ENCODE measurements at regions not wholly inside any gene's neighbourhood (a gene's known extent, or its start where the extent isn't known, plus 50 kb on each side); places are given as distances from the start of the nearest gene placed in this dataset.

DNA sequence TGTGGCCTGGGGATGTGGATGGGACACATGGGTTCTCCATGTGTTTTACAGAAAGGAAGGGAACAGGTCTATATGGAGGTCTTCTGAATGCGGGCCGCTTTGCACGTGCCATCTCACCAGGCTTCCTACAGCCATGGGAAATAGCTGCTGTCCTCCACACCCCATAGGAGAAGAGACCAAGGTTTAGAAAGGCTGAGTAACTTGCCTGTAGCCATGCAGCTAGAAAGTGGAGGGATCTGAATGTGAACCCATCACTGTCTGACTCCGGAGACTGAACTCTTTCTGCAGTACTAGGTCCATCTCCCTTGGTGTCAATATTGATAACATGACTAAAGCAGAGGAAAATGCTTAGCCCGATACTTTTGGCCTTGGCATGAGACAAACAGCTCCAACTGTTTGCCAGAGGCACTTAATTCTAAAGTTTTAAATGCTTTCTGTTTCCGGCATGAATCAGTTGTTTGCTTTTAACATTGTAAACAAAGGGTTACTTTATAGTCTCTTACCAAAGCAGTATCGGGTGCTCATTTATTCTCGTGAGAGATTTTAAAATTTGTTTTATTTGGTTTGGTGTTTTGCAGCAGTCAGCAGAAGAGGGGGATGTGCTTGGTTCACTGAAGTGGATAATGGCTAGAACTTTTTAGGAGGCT is 64.8 kb upstream of the LOXL4 start:
- H3K36me3 ChIP-seq: no peaks in the 10 kb centered on the region
- no peak overlapping the region for H3K9ac ChIP-seq
- TF ChIP-seq Cebpa-rat (IDR thresholded peaks at IDR 0.05): no peak
- 0 out of 2 replicates have a peak, but pooled peaks cover 8% of the 10 kb centered on the region for H3K9me3 ChIP-seq
- no peaks in the 10 kb centered on the region for H4K20me1 ChIP-seq
- no peak overlapping the region for H3K4me2 ChIP-seq
- H3K4me1 ChIP-seq: peaks cover 31% of the 10 kb centered on the region
- H3K27ac ChIP-seq: no peak overlapping the region
- H3K4me3 ChIP-seq: no peak overlapping the region
- no peaks in the 10 kb centered on the region for H3K27me3 ChIP-seq

DNA sequence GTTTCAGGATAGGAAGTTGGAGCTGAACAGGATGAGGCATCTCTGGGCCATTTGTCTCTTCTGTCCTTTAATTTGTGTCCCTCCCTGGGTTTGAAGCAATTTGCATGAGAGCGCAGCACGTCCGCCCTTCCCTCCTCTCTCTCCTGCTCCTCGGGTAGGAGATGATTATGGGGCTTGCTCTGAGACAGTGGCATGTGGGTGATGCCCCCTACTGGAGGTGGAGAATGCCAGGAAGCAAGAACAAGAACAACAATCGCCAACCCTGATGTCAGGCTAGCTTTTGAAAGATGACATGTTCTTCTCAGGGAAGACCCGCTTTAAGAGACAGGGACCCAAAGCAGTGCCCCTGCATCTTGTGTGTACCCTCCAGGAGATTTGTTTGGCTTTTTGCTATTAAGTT is 63.9 kb upstream of the LOXL4 start:
- Histone ChIP-seq H4K20me1 (no peaks in the 10 kb centered on the region), H3K4me2 (no peak overlapping the region), H3K4me1 (peaks cover 33% of the 10 kb centered on the region), H3K36me3 (no peaks in the 10 kb centered on the region), H3K27ac (no peak overlapping the region), H3K27me3 (no peaks in the 10 kb centered on the region), H3K4me3 (no peak overlapping the region), H3K9me3 (0 out of 2 replicates have a peak, but pooled peaks cover 8% of the 10 kb centered on the region), H3K9ac (no peak overlapping the region)
- TF ChIP-seq Cebpa-rat (IDR thresholded peaks at IDR 0.05): no peak

DNA sequence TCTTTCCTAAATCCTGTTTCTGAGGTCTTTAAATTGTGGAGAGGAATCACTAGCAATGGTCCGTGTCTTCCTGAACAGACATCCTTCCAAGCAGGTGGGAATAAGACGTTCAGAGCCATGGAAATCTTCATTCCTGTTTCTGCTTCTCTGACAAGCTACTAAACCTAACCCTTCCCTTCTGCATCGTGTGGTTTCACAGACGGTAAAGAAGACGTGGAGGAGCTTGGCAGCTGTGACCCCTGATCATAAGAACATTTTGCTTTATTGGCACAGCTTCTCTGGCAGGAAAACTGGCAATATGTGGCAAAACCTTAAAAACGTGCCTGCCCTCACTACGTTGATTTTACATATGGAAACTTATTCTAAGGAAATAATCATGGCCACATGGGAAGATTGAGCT is 63.0 kb upstream of the LOXL4 start:
- no peak overlapping the region for H3K9ac ChIP-seq
- peak overlapping the region; percentile 29 for H3K4me2 ChIP-seq
- H3K9me3 ChIP-seq: 0 out of 2 replicates have a peak, but pooled peaks cover 8% of the 10 kb centered on the region
- H3K36me3 ChIP-seq: no peaks in the 10 kb centered on the region
- no peaks in the 10 kb centered on the region for H3K27me3 ChIP-seq
- H4K20me1 ChIP-seq: no peaks in the 10 kb centered on the region
- H3K4me3 ChIP-seq: no peak overlapping the region
- H3K4me1 ChIP-seq: peaks cover 42% of the 10 kb centered on the region
- no peak for TF ChIP-seq Cebpa-rat (IDR thresholded peaks at IDR 0.05)
- H3K27ac ChIP-seq: no peak overlapping the region

DNA sequence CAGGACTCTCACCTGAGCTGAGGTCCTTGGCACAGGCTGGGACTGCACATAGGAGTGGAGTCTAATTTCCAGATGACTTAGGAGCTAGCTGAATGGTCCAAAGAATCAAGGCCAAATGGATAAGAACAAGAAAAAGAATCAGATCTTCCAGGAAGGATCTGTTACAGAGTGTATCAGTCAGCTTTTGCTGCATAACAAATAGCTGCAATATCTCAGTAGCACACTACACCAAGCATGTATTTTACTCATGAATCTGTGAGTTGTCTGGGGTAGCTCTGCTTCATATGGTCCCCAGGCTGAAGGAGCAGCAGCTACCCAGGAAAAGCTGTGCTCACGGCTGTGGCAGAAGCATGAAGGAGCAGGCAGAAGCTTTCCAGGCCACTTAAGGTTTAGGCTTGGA is 60.6 kb upstream of the LOXL4 start:
- H3K9ac ChIP-seq: no peak overlapping the region
- H3K27ac ChIP-seq: no peak overlapping the region
- H3K4me2 ChIP-seq: no peak overlapping the region
- peaks cover 60% of the 10 kb centered on the region for H3K4me1 ChIP-seq
- H3K9me3 ChIP-seq: 0 out of 2 replicates have a peak, but pooled peaks cover 8% of the 10 kb centered on the region
- no peak overlapping the region for H3K4me3 ChIP-seq
- no peaks in the 10 kb centered on the region for H3K27me3 ChIP-seq
- TF ChIP-seq Cebpa-rat (IDR thresholded peaks at IDR 0.05): no peak
- no peaks in the 10 kb centered on the region for H3K36me3 ChIP-seq
- no peaks in the 10 kb centered on the region for H4K20me1 ChIP-seq

DNA sequence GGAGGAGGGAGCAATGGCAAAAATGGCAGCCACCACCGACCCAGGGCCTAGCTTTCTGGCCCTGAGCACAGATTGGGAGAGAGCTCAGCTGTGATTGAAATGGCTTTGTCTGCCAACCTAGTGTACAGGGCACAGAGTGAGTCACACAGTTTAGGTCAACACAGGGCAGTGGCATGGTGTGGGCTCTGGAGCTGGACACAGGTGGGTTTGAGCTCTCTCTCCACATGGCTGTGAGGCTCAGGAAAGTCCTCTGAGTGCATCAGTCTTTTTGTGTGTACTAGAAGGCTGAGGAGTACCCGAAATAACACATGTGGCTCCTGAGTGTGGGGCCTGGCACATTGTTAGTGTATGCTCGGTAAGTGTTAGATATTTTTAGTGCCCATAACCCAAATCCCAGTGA is 60.2 kb upstream of the LOXL4 start:
- no peaks in the 10 kb centered on the region for H3K27me3 ChIP-seq
- peak overlapping the region; percentile 74 for H3K4me2 ChIP-seq
- H3K9me3 ChIP-seq: 0 out of 2 replicates have a peak, but pooled peaks cover 8% of the 10 kb centered on the region
- no peaks in the 10 kb centered on the region for H3K36me3 ChIP-seq
- TF ChIP-seq Cebpa-rat (IDR thresholded peaks at IDR 0.05): no peak
- H4K20me1 ChIP-seq: no peaks in the 10 kb centered on the region
- no peak overlapping the region for H3K9ac ChIP-seq
- H3K4me3 ChIP-seq: no peak overlapping the region
- H3K27ac ChIP-seq: no peak overlapping the region
- peaks cover 64% of the 10 kb centered on the region for H3K4me1 ChIP-seq

DNA sequence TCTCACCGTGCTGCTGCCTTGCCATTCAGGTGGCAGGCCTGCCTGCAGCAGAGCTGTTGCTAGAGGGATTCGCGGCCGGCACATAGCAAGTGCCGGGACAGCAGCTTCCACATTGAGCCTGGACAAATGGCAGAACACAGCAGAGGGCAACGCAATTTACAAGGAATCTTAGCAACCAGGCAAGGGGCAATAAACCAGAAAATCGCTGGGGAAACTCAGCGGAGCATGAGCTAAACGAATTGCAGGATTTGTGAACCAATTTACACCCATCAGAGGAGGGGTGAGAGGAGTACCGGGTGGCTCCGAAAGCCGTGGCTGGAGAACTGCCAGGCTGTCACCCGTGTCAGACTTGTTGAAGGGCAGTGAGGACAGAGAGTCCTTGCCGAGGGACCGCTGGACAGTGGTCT is 58.6 kb upstream of the LOXL4 start:
- 0 out of 2 replicates have a peak, but pooled peaks cover 8% of the 10 kb centered on the region for H3K9me3 ChIP-seq
- H3K27me3 ChIP-seq: no peaks in the 10 kb centered on the region
- no peak overlapping the region for H3K4me3 ChIP-seq
- no peaks in the 10 kb centered on the region for H3K36me3 ChIP-seq
- H3K9ac ChIP-seq: no peak overlapping the region; the same call in 1 of the 2 replicates
- H3K27ac ChIP-seq: no peak overlapping the region
- peaks cover 74% of the 10 kb centered on the region for H3K4me1 ChIP-seq
- TF ChIP-seq Cebpa-rat (IDR thresholded peaks at IDR 0.05): no peak
- H4K20me1 ChIP-seq: no peaks in the 10 kb centered on the region
- H3K4me2 ChIP-seq: peak overlapping the region; percentile 74

DNA sequence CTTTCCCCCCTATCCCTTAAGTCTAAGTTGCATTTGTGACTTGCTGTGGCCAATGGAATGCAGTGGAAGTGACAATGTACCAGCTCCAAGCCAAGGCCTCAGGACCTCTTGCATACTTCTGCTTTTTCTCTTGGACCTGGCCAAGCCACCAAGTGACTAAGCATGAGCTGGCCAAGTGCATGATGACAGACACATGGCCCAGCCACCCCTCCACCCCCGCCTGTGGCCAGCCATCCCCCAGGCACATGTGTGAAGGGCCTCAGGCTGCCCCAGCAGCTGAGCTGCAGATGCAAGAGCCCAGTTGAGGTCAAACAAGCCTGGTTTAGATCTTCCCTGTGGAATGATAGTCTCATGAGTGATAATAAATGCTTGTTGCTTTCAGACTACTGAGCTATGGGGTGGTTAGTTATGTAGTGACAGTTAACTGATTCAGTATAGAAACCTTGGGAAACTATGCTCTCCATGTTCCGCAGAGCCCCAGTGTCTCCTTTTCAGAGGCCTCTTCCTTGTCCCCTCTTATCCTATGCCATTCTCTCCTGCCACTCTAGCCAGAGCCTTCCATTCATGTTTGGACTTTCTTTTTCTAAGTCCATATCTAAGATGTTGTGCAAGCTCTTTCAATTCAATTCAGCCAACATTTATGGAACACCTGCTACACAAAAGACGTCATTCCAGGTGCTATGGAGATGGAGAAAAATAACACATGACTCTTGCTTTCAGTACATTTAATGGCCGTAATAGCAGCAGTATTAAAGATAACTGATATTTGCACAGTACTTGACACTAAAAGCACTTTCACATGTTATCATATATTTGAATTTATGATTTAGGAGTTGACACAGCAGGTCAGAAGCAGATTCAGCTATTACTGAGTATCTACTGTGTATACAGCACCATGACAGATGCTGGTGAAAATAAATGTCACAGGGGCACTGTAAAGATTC is 55.5 kb upstream of the LOXL4 start:
- Histone ChIP-seq H4K20me1 (no peaks in the 10 kb centered on the region), H3K4me1 (peaks cover 87% of the 10 kb centered on the region), H3K4me2 (peak overlapping the region; percentile 90; the same call in 1 of the 2 replicates), H3K4me3 (no peak overlapping the region), H3K27ac (no peak overlapping the region), H3K27me3 (no peaks in the 10 kb centered on the region), H3K9me3 (0 out of 2 replicates have a peak, but pooled peaks cover 4% of the 10 kb centered on the region), H3K36me3 (no peaks in the 10 kb centered on the region), H3K9ac (no peak overlapping the region)
- TF ChIP-seq Cebpa-rat (IDR thresholded peaks at IDR 0.05): no peak

DNA sequence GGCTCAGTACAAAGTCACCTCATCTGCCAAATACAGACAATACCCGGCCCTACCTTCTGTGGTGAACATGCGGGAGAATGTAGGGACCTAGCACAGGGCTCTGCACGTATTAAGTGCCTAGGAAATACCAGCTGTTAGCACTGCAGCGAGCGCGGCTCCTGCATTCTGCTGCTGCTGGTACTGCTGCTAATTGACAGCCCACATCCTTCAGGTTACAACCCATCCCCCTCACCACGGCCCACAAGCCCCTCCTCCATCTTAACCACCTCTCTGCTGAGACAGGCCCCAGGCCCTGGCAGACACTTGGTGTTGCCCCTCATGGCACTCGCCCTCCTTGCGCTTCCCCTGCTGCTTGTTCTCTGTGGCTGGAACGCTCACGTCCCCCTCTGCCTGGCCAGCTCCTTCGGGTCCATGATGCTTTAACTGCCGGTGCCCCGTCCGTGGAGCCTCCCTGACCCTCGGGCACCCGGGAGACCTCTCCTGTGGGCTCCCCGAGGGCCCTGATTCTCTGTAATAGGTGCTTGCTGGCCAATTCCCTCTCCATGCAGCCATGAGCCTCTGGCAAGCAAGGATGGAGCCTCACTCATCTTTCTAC is 53.3 kb upstream of the LOXL4 start:
- Histone ChIP-seq H3K27ac (peak overlapping the region; percentile 77), H3K4me2 (peak overlapping the region; percentile 90), H3K9ac (peak overlapping the region; percentile 72; the same call in 1 of the 2 replicates), H3K4me3 (peak overlapping the region; percentile 40), H3K4me1 (peaks cover 77% of the 10 kb centered on the region), H3K27me3 (no peaks in the 10 kb centered on the region), H3K9me3 (no peaks in the 10 kb centered on the region), H4K20me1 (no peaks in the 10 kb centered on the region), H3K36me3 (no peaks in the 10 kb centered on the region)
- TF ChIP-seq Cebpa-rat (IDR thresholded peaks at IDR 0.05): no peak

DNA sequence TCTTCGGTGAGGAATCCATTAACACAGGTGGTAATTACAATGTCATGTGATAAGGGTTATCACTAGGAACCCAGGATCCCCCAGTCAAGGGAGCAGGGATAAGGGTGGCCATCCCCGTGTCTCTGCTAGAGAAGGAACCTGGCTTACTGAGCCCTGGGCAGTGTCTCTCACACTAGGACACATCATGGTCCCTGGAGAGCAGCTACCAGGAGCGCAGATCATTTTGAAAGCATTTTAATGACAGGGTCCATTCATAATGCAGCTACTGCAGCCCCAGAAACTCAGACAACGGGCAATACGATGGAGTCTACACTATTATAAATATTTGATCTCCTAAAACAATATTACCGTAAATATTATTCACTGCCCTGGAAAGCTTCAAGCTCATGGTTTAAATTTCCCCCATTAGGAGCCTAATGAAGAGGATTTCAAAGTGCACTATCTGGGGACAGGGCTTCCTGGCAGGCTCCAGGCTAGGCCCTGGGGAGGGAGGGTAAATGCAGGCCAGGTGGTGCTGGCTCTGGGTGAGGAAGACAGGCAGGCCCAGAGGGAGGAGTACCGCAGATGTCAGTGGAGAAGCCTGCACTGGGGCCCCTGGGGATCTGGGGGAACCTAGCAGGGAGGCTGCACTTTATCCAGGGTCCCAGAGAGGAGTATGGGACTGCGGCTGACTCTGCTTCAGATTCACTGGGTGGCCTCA is 52.6 kb upstream of the LOXL4 start:
- Histone ChIP-seq H3K4me2 (peak overlapping the region; percentile 90), H3K27me3 (no peaks in the 10 kb centered on the region), H4K20me1 (no peaks in the 10 kb centered on the region), H3K4me1 (peaks cover 77% of the 10 kb centered on the region), H3K36me3 (no peaks in the 10 kb centered on the region), H3K9ac (peak overlapping the region; percentile 72; the same call in 1 of the 2 replicates), H3K27ac (peak overlapping the region; percentile 77; the same call in 1 of the 2 replicates), H3K4me3 (peak overlapping the region; percentile 40; the same call in 1 of the 2 replicates), H3K9me3 (no peaks in the 10 kb centered on the region)
- no peak for TF ChIP-seq Cebpa-rat (IDR thresholded peaks at IDR 0.05)

All from BLaER1 (cell line).